Type B pancreatic cell (in vitro differentiated cells): ENCODE measurements at regions not wholly inside any gene's neighbourhood (a gene's known extent, or its start where the extent isn't known, plus 50 kb on each side); places are given as distances from the start of the nearest gene placed in this dataset.

ENCODE experiments used
- DNase-seq: peaks from one replicate; pipeline ENCODE4 v3.0.0; 2021; ENCODE audit warnings: mixed read lengths; ENCODE audit not compliant: unreplicated experiment; ENCODE audit errors: extremely low spot score
- H3K27ac Mint-ChIP-seq: 2 replicates; pipeline ENCODE4 v1.8.0; 2021; ENCODE audit warnings: mild to moderate bottlenecking, mixed read lengths
- H3K27me3 Mint-ChIP-seq: 2 replicates; pipeline ENCODE4 v1.8.0; 2021; ENCODE audit warnings: mixed read lengths
- H3K36me3 Mint-ChIP-seq: 2 replicates; pipeline ENCODE4 v1.8.0; 2021; ENCODE audit warnings: mixed read lengths
- H3K4me1 Mint-ChIP-seq: one replicate; pipeline ENCODE4 v1.8.0; 2021; ENCODE audit warnings: mixed read lengths; ENCODE audit not compliant: unreplicated experiment
- H3K4me3 Mint-ChIP-seq: 2 replicates; pipeline ENCODE4 v1.8.0; 2021; ENCODE audit warnings: mild to moderate bottlenecking, mixed read lengths
- H3K9me3 Mint-ChIP-seq: 2 replicates; pipeline ENCODE4 v1.8.0; 2021; ENCODE audit warnings: mixed read lengths
- CTCF ChIP-seq: fragments of 200-600 bp; sonication (generic); conservative IDR thresholded peaks from 2 replicates; pipeline ENCODE4 v1.5.0; 2021; ENCODE audit warnings: antibody characterized with exemption, mild to moderate bottlenecking

GRCh38 chr9:28610339-28610738 is 1037.1 kb upstream of the C9orf72 start:
- Mint-ChIP-seq H3K27me3 (no peaks in the 10 kb centered on the region), H3K9me3 (no peaks in the 10 kb centered on the region), H3K4me3 (no peak overlapping the region), H3K4me1 (no peaks in the 10 kb centered on the region), H3K36me3 (no peaks in the 10 kb centered on the region), H3K27ac (no peak overlapping the region)
- TF ChIP-seq CTCF, result no peak
- no peak for DNase-seq

- DNase-seq, result no peak
- no peak overlapping the region for H3K4me3 Mint-ChIP-seq
- H3K9me3 Mint-ChIP-seq, result no peaks in the 10 kb centered on the region
- no peaks in the 10 kb centered on the region for H3K36me3 Mint-ChIP-seq
- peaks cover 5% of the 10 kb centered on the region for H3K27me3 Mint-ChIP-seq
- no peak for TF ChIP-seq CTCF
- H3K4me1 Mint-ChIP-seq, result no peaks in the 10 kb centered on the region
- H3K27ac Mint-ChIP-seq, result no peak overlapping the region
These were observed 1043.0 kb upstream of the C9orf72 start for GRCh38 chr9:28616310-28616709.

- no peak for TF ChIP-seq CTCF
- no peaks in the 10 kb centered on the region for H3K4me1 Mint-ChIP-seq
- H3K36me3 Mint-ChIP-seq, result no peaks in the 10 kb centered on the region
- H3K9me3 Mint-ChIP-seq, result no peaks in the 10 kb centered on the region
- H3K27me3 Mint-ChIP-seq, result peaks cover 5% of the 10 kb centered on the region
- H3K4me3 Mint-ChIP-seq, result no peak overlapping the region
- no peak overlapping the region for H3K27ac Mint-ChIP-seq
- no peak for DNase-seq
These were observed 1046.7 kb upstream of the C9orf72 start for GRCh38 chr9:28620011-28620410.

- no peaks in the 10 kb centered on the region for H3K9me3 Mint-ChIP-seq
- DNase-seq, result no peak
- no peaks in the 10 kb centered on the region for H3K4me1 Mint-ChIP-seq
- no peak overlapping the region for H3K27ac Mint-ChIP-seq
- H3K4me3 Mint-ChIP-seq, result no peak overlapping the region
- H3K36me3 Mint-ChIP-seq, result no peaks in the 10 kb centered on the region
- H3K27me3 Mint-ChIP-seq, result peaks cover 5% of the 10 kb centered on the region
- no peak for TF ChIP-seq CTCF
These were observed 1047.4 kb upstream of the C9orf72 start for GRCh38 chr9:28620661-28621060.

- Mint-ChIP-seq H3K4me1 (no peaks in the 10 kb centered on the region), H3K4me3 (no peak overlapping the region), H3K36me3 (no peaks in the 10 kb centered on the region), H3K27ac (no peak overlapping the region), H3K27me3 (no peaks in the 10 kb centered on the region), H3K9me3 (no peaks in the 10 kb centered on the region)
- no peak for DNase-seq
- no peak for TF ChIP-seq CTCF
These were observed 1051.5 kb upstream of the C9orf72 start for GRCh38 chr9:28624771-28625170.

GRCh38 chr9:28628031-28628430 is 1054.8 kb upstream of the C9orf72 start:
- Mint-ChIP-seq H3K4me1 (no peaks in the 10 kb centered on the region), H3K27me3 (no peaks in the 10 kb centered on the region), H3K27ac (no peak overlapping the region), H3K4me3 (no peak overlapping the region), H3K36me3 (no peaks in the 10 kb centered on the region), H3K9me3 (no peaks in the 10 kb centered on the region)
- DNase-seq, result no peak
- TF ChIP-seq CTCF, result no peak
